MM.1S (cell line): ENCODE measurements at regions not wholly inside any gene's neighbourhood (a gene's known extent, or its start where the extent isn't known, plus 50 kb on each side); places are given as distances from the start of the nearest gene placed in this dataset.

Source experiments
- DNase-seq: peaks from one replicate; pipeline ENCODE4 v3.0.0-alpha.2; 2015
- H2AFZ ChIP-seq: fragments of 300-600 bp; sonication (generic); 2 replicates; pipeline ENCODE4 v1.6.0; 2016; ENCODE audit warnings: antibody characterized with exemption, low read length
- H3F3A ChIP-seq: fragments of 300-600 bp; sonication (generic); 2 replicates; pipeline ENCODE4 v1.6.1; 2016; ENCODE audit warnings: mild to moderate bottlenecking, antibody characterized with exemption, low read length, moderate library complexity, mixed read lengths; ENCODE audit not compliant: insufficient read depth
- H3K27ac ChIP-seq: fragments of 300-600 bp; sonication (generic); 2 replicates; pipeline ENCODE4 v1.5.1; 2016; ENCODE audit warnings: mild to moderate bottlenecking, low read length
- H3K27me3 ChIP-seq: fragments of 300-600 bp; sonication (generic); replicated peaks from 2 replicates; pipeline ENCODE4 v1.6.0; 2016; ENCODE audit warnings: low read length; ENCODE audit not compliant: insufficient read depth
- H3K36me3 ChIP-seq: fragments of 300-600 bp; sonication (generic); replicated peaks from 2 replicates; pipeline ENCODE4 v1.6.1; 2016; ENCODE audit warnings: mild to moderate bottlenecking, low read length, mixed read lengths; ENCODE audit not compliant: insufficient read depth
- H3K4me1 ChIP-seq: fragments of 300-600 bp; sonication (generic); 2 replicates; pipeline ENCODE4 v1.6.1; 2016; ENCODE audit warnings: low read length, mixed read lengths
- H3K4me2 ChIP-seq: fragments of 300-600 bp; sonication (generic); 2 replicates; pipeline ENCODE4 v1.6.0; 2016; ENCODE audit warnings: low read depth, low read length
- H3K4me3 ChIP-seq: fragments of 300-600 bp; sonication (generic); 2 replicates; pipeline ENCODE4 v1.5.1; 2016; ENCODE audit warnings: low read length, mixed read lengths
- H3K79me2 ChIP-seq: fragments of 300-600 bp; sonication (generic); 2 replicates; pipeline ENCODE4 v1.6.1; 2016; ENCODE audit warnings: mixed run types, low read length, mixed read lengths
- H3K9ac ChIP-seq: fragments of 300-600 bp; sonication (generic); 2 replicates; pipeline ENCODE4 v1.6.1; 2016; ENCODE audit warnings: low read length, mixed read lengths
- H3K9me2 ChIP-seq: fragments of 300-600 bp; sonication (generic); replicated peaks from 2 replicates; pipeline ENCODE4 v1.6.1; 2016; ENCODE audit warnings: mild to moderate bottlenecking, low read length, mixed read lengths; ENCODE audit not compliant: insufficient read depth
- H3K9me3 ChIP-seq: fragments of 300-600 bp; sonication (generic); replicated peaks from 2 replicates; pipeline ENCODE4 v1.6.1; 2016; ENCODE audit warnings: mild to moderate bottlenecking, low read length, mixed read lengths; ENCODE audit not compliant: insufficient read depth
- H4K20me1 ChIP-seq: fragments of 300-600 bp; sonication (generic); 2 replicates; pipeline ENCODE4 v1.6.1; 2016; ENCODE audit warnings: mild to moderate bottlenecking, low read length, moderate library complexity, mixed read lengths; ENCODE audit not compliant: insufficient read depth
- EZH2 ChIP-seq: fragments of 300-600 bp; sonication (generic); optimal IDR thresholded peaks from 2 replicates; pipeline ENCODE3; 2017; ENCODE audit warnings: low read depth, mild to moderate bottlenecking, antibody characterized with exemption, low read length, mixed read lengths
- EZH2phosphoT487 ChIP-seq: fragments of 300-600 bp; sonication (generic); IDR thresholded peaks from 2 replicates; pipeline ENCODE4 v1.6.1; 2018; ENCODE audit warnings: antibody characterized with exemption, low read length
- TF ChIP-seq, protein P1 (sequence below): fragments of 300-600 bp; sonication (generic); IDR thresholded peaks from 2 replicates; pipeline ENCODE4 v1.5.1; 2016; ENCODE audit warnings: antibody characterized with exemption, low read length, mixed read lengths

DNA sequence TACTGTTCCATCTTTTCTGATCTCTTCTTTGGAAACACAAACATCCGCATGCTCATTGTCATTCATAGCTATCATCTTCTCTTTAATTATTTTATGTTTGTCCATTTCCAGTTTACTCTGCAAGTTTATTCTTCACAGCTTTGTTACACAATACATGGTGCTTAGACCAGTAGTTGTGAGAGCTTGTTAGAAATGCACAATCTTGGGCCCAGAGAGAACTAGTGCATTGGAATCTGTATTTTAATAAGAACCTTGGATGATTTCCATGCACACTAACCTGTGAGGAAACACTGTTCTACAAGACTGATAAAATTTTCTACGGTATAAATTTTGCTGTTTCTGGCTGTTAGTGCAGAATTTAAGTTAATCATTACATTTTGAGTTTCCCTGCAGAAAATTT is 59.3 kb upstream of the SLC2A13 start:
- TF ChIP-seq EZH2: no peak
- TF ChIP-seq, protein P1, sequence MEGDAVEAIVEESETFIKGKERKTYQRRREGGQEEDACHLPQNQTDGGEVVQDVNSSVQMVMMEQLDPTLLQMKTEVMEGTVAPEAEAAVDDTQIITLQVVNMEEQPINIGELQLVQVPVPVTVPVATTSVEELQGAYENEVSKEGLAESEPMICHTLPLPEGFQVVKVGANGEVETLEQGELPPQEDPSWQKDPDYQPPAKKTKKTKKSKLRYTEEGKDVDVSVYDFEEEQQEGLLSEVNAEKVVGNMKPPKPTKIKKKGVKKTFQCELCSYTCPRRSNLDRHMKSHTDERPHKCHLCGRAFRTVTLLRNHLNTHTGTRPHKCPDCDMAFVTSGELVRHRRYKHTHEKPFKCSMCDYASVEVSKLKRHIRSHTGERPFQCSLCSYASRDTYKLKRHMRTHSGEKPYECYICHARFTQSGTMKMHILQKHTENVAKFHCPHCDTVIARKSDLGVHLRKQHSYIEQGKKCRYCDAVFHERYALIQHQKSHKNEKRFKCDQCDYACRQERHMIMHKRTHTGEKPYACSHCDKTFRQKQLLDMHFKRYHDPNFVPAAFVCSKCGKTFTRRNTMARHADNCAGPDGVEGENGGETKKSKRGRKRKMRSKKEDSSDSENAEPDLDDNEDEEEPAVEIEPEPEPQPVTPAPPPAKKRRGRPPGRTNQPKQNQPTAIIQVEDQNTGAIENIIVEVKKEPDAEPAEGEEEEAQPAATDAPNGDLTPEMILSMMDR: no peak
- TF ChIP-seq EZH2phosphoT487: no peak
- Histone ChIP-seq H3K9me2 (no peaks in the 10 kb centered on the region), H3K27ac (no peak overlapping the region), H3K36me3 (no peaks in the 10 kb centered on the region), H3K9ac (no peak overlapping the region), H3K4me2 (no peak overlapping the region), H4K20me1 (peaks cover 3% of the 10 kb centered on the region; the same call in 1 of the 2 replicates), H2AFZ (no peak overlapping the region), H3K79me2 (no peaks in the 10 kb centered on the region), H3K9me3 (no peaks in the 10 kb centered on the region), H3K4me3 (no peak overlapping the region), H3K27me3 (peaks cover 58% of the 10 kb centered on the region), H3K4me1 (peaks cover 12% of the 10 kb centered on the region), H3F3A (peaks cover 7% of the 10 kb centered on the region; the same call in 1 of the 2 replicates)
- no peak for DNase-seq

DNA sequence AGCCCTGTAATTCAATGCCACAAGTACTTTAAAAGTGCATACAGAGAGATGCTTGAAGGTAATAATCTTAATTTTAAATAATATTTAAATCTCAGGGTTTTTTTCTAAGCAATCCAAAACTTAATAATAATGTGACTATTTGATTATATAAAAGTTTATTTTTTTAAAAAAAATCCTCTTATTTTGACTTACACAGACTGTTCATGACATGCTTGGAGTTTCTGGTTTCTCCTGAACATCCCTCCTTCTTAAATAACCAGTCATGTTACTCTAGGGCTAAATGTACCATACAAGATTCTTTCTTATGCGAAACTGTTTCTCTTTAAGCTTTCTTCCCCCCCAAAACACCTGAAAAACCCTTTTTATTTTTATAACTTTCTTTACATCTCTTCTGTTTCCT is 58.2 kb upstream of the SLC2A13 start:
- Histone ChIP-seq H3F3A (peaks cover 7% of the 10 kb centered on the region; the same call in 1 of the 2 replicates), H3K9me3 (no peaks in the 10 kb centered on the region), H3K27me3 (peaks cover 49% of the 10 kb centered on the region), H3K4me2 (no peak overlapping the region), H3K4me3 (no peak overlapping the region), H2AFZ (no peak overlapping the region), H3K79me2 (no peaks in the 10 kb centered on the region), H4K20me1 (peaks cover 3% of the 10 kb centered on the region; the same call in 1 of the 2 replicates), H3K36me3 (no peaks in the 10 kb centered on the region), H3K4me1 (peaks cover 9% of the 10 kb centered on the region), H3K27ac (no peak overlapping the region), H3K9ac (no peak overlapping the region), H3K9me2 (no peaks in the 10 kb centered on the region)
- TF ChIP-seq EZH2phosphoT487 (no peak), EZH2 (no peak)
- TF ChIP-seq, protein P1: no peak
- no peak for DNase-seq

DNA sequence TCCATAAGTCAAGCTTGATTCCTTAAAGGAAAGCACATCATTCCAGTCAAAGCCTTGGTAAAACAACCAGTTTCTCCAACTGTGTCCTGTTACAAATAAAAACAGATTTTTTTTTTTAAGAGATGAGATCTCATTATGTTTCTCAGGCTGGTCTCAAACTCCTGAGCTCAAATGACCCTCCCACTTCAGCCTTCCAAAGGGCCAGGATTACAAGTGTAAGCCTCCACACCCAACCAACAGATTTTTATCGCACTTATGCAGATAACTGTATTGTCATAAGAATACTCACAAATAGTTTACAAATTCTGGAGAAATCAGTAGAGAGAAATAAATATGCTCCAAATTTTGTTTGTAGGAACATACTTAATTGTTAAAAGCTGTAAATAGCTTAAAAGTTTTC is 56.2 kb upstream of the SLC2A13 start:
- Histone ChIP-seq H3K27me3 (peaks cover 32% of the 10 kb centered on the region), H3K36me3 (no peaks in the 10 kb centered on the region), H3K4me2 (no peak overlapping the region), H3K79me2 (no peaks in the 10 kb centered on the region), H4K20me1 (no peaks in the 10 kb centered on the region), H3K9me2 (no peaks in the 10 kb centered on the region), H3K4me1 (no peaks in the 10 kb centered on the region), H3K9me3 (no peaks in the 10 kb centered on the region), H3K4me3 (no peak overlapping the region), H2AFZ (no peak overlapping the region), H3F3A (no peaks in the 10 kb centered on the region), H3K9ac (no peak overlapping the region), H3K27ac (no peak overlapping the region)
- TF ChIP-seq EZH2phosphoT487: no peak
- TF ChIP-seq, protein P1: no peak
- no peak for TF ChIP-seq EZH2
- DNase-seq: no peak
